H1 (cell line): ENCODE measurements at regions not wholly inside any gene's neighbourhood (a gene's known extent, or its start where the extent isn't known, plus 50 kb on each side); places are given as distances from the start of the nearest gene placed in this dataset.

Experiments
- CTCF ChIA-PET: fragments of 300-600 bp; sonication (Branson Sonifier 250); formaldehyde crosslinking; loops from one replicate; lab custom pipeline; 2021; ENCODE audit not compliant: partially characterized antibody; lab: Charles Lee
- POLR2A ChIA-PET: fragments of 300-600 bp; sonication (Branson Sonifier 250); formaldehyde crosslinking; loops from one replicate; lab custom pipeline; 2021; ENCODE audit warnings: inconsistent platforms; ENCODE audit not compliant: partially characterized antibody; lab: Charles Lee
- DNase-seq, 2 experiments: peaks; one replicate each; pipeline versions ENCODE4 v3.0.0 to v3.0.0-alpha.2; 2010 to 2022; ENCODE audit warnings: low spot score in 2 of 2, low read depth in 1 of 2, mixed read lengths in 1 of 2
- FAIRE-seq: peaks from 2 replicates; lab custom pipeline; 2011; peaks lifted over from hg19 to GRCh38; lab: Jason Lieb, UNC
- H2AFZ ChIP-seq: 2 replicates; pipeline ENCODE4 v1.8.1; 2012; ENCODE audit warnings: low read length, inconsistent platforms
- H2AK5ac ChIP-seq: 2 replicates; pipeline ENCODE4 v1.6.1; 2013; ENCODE audit warnings: low read depth, low read length
- H2BK120ac ChIP-seq: replicated peaks from 2 replicates; pipeline ENCODE3; 2013; ENCODE audit warnings: low read depth, low read length, inconsistent platforms
- H2BK12ac ChIP-seq: 2 replicates; pipeline ENCODE4 v1.6.1; 2013; ENCODE audit warnings: low read depth, low read length
- H2BK15ac ChIP-seq: 2 replicates; pipeline ENCODE4 v1.6.1; 2013; ENCODE audit warnings: low read length
- H2BK20ac ChIP-seq: 2 replicates; pipeline ENCODE4 v1.6.1; 2013; ENCODE audit warnings: low read length
- H2BK5ac ChIP-seq: 2 replicates; pipeline ENCODE4 v1.6.1; 2013; ENCODE audit warnings: low read depth, low read length
- H3K14ac ChIP-seq: 2 replicates; pipeline ENCODE4 v1.6.1; 2013; ENCODE audit warnings: inconsistent platforms; ENCODE audit not compliant: insufficient read length
- H3K18ac ChIP-seq: 2 replicates; pipeline ENCODE4 v1.6.1; 2013; ENCODE audit warnings: low read length; ENCODE audit errors: extremely low read depth
- H3K23ac ChIP-seq: 2 replicates; pipeline ENCODE4 v1.6.1; 2013; ENCODE audit warnings: inconsistent platforms; ENCODE audit not compliant: insufficient read length
- H3K23me2 ChIP-seq: 2 replicates; pipeline ENCODE4 v1.6.1; 2013; ENCODE audit warnings: low read depth, low read length
- H3K27ac ChIP-seq: 2 replicates; pipeline ENCODE4 v1.6.1; 2011; ENCODE audit warnings: low read depth, low read length, inconsistent platforms
- H3K27me3 ChIP-seq, 4 experiments: replicated peaks in 1 of 4; 1 replicate in 1 of 4; 2 replicates in 3 of 4; pipeline versions ENCODE4 v1.6.1 to v1.8.1; 2011 to 2013; ENCODE audit warnings: low read length in 3 of 4, mild to moderate bottlenecking in 3 of 4, inconsistent platforms in 2 of 4, mixed read lengths in 2 of 4, moderate library complexity in 1 of 4; ENCODE audit not compliant: control insufficient read depth in 3 of 4, insufficient read depth in 3 of 4; ENCODE audit errors: extremely low read depth in 1 of 4
- H3K36me3 ChIP-seq, 4 experiments: 2 replicates each; pipeline versions ENCODE4 v1.6.1 to v1.8.1; 2011 to 2013; ENCODE audit warnings: mild to moderate bottlenecking in 4 of 4, low read length in 3 of 4, moderate library complexity in 2 of 4, control low read depth in 1 of 4, inconsistent platforms in 1 of 4; ENCODE audit not compliant: insufficient read depth in 4 of 4, control insufficient read depth in 2 of 4
- H3K4ac ChIP-seq: replicated peaks from 2 replicates; pipeline ENCODE3; 2013; ENCODE audit warnings: low read length, low read depth, mixed read lengths, inconsistent platforms; ENCODE audit not compliant: insufficient read length
- H3K4me1 ChIP-seq, 4 experiments: replicated peaks in 1 of 4; 1 replicate in 1 of 4; 2 replicates in 3 of 4; pipeline versions ENCODE4 v1.6.1 to v1.8.1; 2011 to 2013; ENCODE audit warnings: low read length in 3 of 4, inconsistent platforms in 2 of 4, mixed read lengths in 1 of 4; ENCODE audit not compliant: insufficient read depth in 4 of 4, control insufficient read depth in 3 of 4
- H3K4me2 ChIP-seq, 2 experiments: 2 replicates each; pipeline versions ENCODE4 v1.6.1 to v1.8.1; 2011 to 2013; ENCODE audit warnings: low read depth in 2 of 2, low read length in 2 of 2, control low read depth in 1 of 2, inconsistent platforms in 1 of 2, mild to moderate bottlenecking in 1 of 2; ENCODE audit not compliant: insufficient read depth in 1 of 2
- H3K4me3 ChIP-seq, 4 experiments: fragments of 200-600, 300-600 bp in 1 of 4; sonication (generic), shearing (Covaris generic), sonication (Bioruptor Twin) in 1 of 4; 2 replicates each; pipeline versions ENCODE4 v1.5.1 to v1.8.1; 2011 to 2016; ENCODE audit warnings: low read length in 4 of 4, low read depth in 3 of 4, control low read depth in 2 of 4, inconsistent platforms in 2 of 4, mild to moderate bottlenecking in 2 of 4, mixed read lengths in 1 of 4, moderate library complexity in 1 of 4; ENCODE audit not compliant: insufficient read depth in 2 of 4; ENCODE audit errors: extremely low read depth in 1 of 4
- H3K56ac ChIP-seq: replicated peaks from 2 replicates; pipeline ENCODE3; 2013; ENCODE audit warnings: low read depth, mild to moderate bottlenecking, mixed read lengths, low read length, inconsistent platforms; ENCODE audit not compliant: insufficient read length
- H3K79me1 ChIP-seq: 2 replicates; pipeline ENCODE4 v1.6.1; 2013; ENCODE audit warnings: low read depth, low read length, control low read depth
- H3K79me2 ChIP-seq, 2 experiments: 2 replicates each; pipeline versions ENCODE4 v1.6.1 to v1.8.1; 2012 to 2013; ENCODE audit warnings: low read length in 2 of 2, mild to moderate bottlenecking in 2 of 2, inconsistent platforms in 1 of 2; ENCODE audit not compliant: insufficient read depth in 2 of 2, control insufficient read depth in 1 of 2
- H3K9ac ChIP-seq, 4 experiments: replicated peaks in 1 of 4; 1 replicate in 1 of 4; 2 replicates in 3 of 4; pipeline versions ENCODE4 v1.6.1 to v1.8.1; 2011 to 2013; ENCODE audit warnings: low read depth in 3 of 4, low read length in 3 of 4, control low read depth in 2 of 4, mild to moderate bottlenecking in 2 of 4, moderate library complexity in 2 of 4, inconsistent platforms in 1 of 4; ENCODE audit errors: extremely low read depth in 1 of 4
- H3K9me3 ChIP-seq, 2 experiments: 2 replicates each; pipeline versions ENCODE4 v1.6.1 to v1.8.1; 2012 to 2013; ENCODE audit warnings: mild to moderate bottlenecking in 2 of 2, moderate library complexity in 2 of 2, control low read depth in 1 of 2, inconsistent platforms in 1 of 2, low read depth in 1 of 2, low read length in 1 of 2, mixed read lengths in 1 of 2; ENCODE audit not compliant: insufficient read depth in 2 of 2
- H4K20me1 ChIP-seq, 2 experiments: replicated peaks in 1 of 2; 2 replicates each; pipeline versions ENCODE3 to v1.8.1; 2011 to 2013; ENCODE audit warnings: inconsistent platforms in 2 of 2, low read length in 2 of 2, mild to moderate bottlenecking in 1 of 2; ENCODE audit not compliant: insufficient read depth in 2 of 2, control insufficient read depth in 1 of 2
- H4K5ac ChIP-seq: 2 replicates; pipeline ENCODE4 v1.6.1; 2013; ENCODE audit warnings: low read length, low read depth, mixed read lengths, inconsistent platforms; ENCODE audit not compliant: insufficient read length
- H4K8ac ChIP-seq: 2 replicates; pipeline ENCODE4 v1.8.0; 2013; ENCODE audit warnings: mild to moderate bottlenecking, moderate library complexity, low read length, inconsistent platforms; ENCODE audit not compliant: insufficient read depth; ENCODE audit errors: extremely low read depth
- H4K91ac ChIP-seq: replicated peaks from 2 replicates; pipeline ENCODE3; 2013; ENCODE audit warnings: low read length, mixed read lengths, inconsistent platforms; ENCODE audit not compliant: insufficient read length
- BRCA1 ChIP-seq: IDR thresholded peaks from 2 replicates; pipeline ENCODE4 v1.6.1; 2012; ENCODE audit warnings: low read depth, low read length, improper control_type of control experiment
- GABPA ChIP-seq: IDR thresholded peaks from 2 replicates; pipeline ENCODE4 v1.6.1; 2011; ENCODE audit warnings: mild to moderate bottlenecking, low read length, moderate library complexity, borderline replicate concordance; ENCODE audit not compliant: insufficient read depth
- HDAC6 ChIP-seq: IDR thresholded peaks from one replicate; pipeline ENCODE4 v1.7.1; 2012; ENCODE audit warnings: low read depth, mild to moderate bottlenecking, inconsistent platforms, low read length, moderate library complexity
- KDM5A ChIP-seq: fragments of 200-600 bp; IDR thresholded peaks from 2 replicates; pipeline ENCODE4 v1.7.1; 2012; ENCODE audit warnings: mild to moderate bottlenecking, low read length, inconsistent platforms, mixed read lengths
- NRF1 ChIP-seq: IDR thresholded peaks from 2 replicates; pipeline ENCODE4 v1.6.1; 2011; ENCODE audit warnings: mild to moderate bottlenecking, low read depth, low read length, improper control_type of control experiment
- RFX5 ChIP-seq: IDR thresholded peaks from 2 replicates; pipeline ENCODE4 v1.6.1; 2011; ENCODE audit warnings: low read depth, low read length, improper control_type of control experiment, borderline replicate concordance
- SAP30 ChIP-seq: fragments of 300-600 bp; sonication (generic); IDR thresholded peaks from 2 replicates; pipeline ENCODE4 v1.7.1; 2012; ENCODE audit warnings: low read length, moderate library complexity, mild to moderate bottlenecking, inconsistent platforms; ENCODE audit not compliant: insufficient read depth, insufficient replicate concordance
- SP1 ChIP-seq: IDR thresholded peaks from 2 replicates; pipeline ENCODE4 v1.6.1; 2011; ENCODE audit warnings: low read depth, low read length
- TEAD4 ChIP-seq: IDR thresholded peaks from 2 replicates; pipeline ENCODE4 v1.6.1; 2012; ENCODE audit warnings: low read depth, low read length, inconsistent platforms, mixed read lengths
- WGBS, 2 experiments: shearing (Covaris generic) in 1 of 2; methylation state at CpG; one replicate each; pipeline versions ENCODE4 v1.1.6 to v1.1.7; 2013 to 2015; ENCODE audit warnings: low lambda C conversion rate in 2 of 2, mixed read lengths in 2 of 2, inconsistent platforms in 1 of 2, low coverage in 1 of 2, missing lambda C conversion rate in 1 of 2; ENCODE audit not compliant: insufficient replicate concordance in 2 of 2, insufficient coverage in 1 of 2, insufficient read length in 1 of 2; ENCODE audit errors: extremely low coverage in 1 of 2, missing lambda C conversion rate in 1 of 2; 5-methylcytosine and 5-hydroxymethylcytosine counted together

DNA sequence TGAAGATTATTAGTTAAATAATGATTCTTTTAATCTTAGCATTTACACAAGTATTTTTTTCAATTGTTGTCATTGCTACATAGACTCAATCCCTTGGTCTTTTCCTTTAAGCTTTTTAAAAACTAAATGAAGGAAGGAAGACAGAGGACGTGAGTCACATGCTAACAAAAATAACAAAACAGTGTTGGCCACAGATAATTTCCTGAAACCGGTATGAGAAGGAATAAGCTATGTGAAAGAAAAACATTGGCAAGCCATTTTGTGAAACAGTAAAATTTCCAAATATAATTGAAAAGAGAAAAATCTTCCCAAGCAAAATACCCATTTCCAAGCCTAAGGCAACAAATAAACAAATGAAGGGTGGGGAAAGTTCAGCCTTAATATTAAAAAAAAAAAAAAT is 223.0 kb downstream of the AHR start:
- Histone ChIP-seq H4K5ac (no peak overlapping the region), H2AFZ (no peak overlapping the region), H3K18ac (no peak overlapping the region), H3K4me3 (no peak overlapping the region), H3K79me2 (no peaks in the 10 kb centered on the region), H2BK20ac (no peak overlapping the region), H2BK15ac (no peak overlapping the region), H3K14ac (no peak overlapping the region), H2AK5ac (no peak overlapping the region), H2BK12ac (no peak overlapping the region), H3K56ac (no peak overlapping the region), H3K4me1 (no peaks in the 10 kb centered on the region), H3K23me2 (no peaks in the 10 kb centered on the region), H3K23ac (no peak overlapping the region), H3K4ac (no peak overlapping the region), H3K4me2 (no peak overlapping the region), H3K9ac (no peak overlapping the region), H4K91ac (no peak overlapping the region), H3K36me3 (no peaks in the 10 kb centered on the region), H4K8ac (no peak overlapping the region), H4K20me1 (no peaks in the 10 kb centered on the region), H3K79me1 (no peaks in the 10 kb centered on the region), H3K9me3 (no peaks in the 10 kb centered on the region), H2BK120ac (no peak overlapping the region), H2BK5ac (no peak overlapping the region), H3K27ac (no peak overlapping the region), H3K27me3 (peaks cover 0 to 1% (median 0%) of the 10 kb centered on the region in 4 experiments; a peak in 1 of 7 replicates)
- DNase-seq (no peak), FAIRE-seq (no peak)
- ChIA-PET POLR2A (no interaction called here), CTCF (interaction anchor here (0.6 to 0.7 kb wide), 4 partner anchors 10 to 45 kb away, joined by 3 to 4 read pairs (median 3); no protein-coding TSS in a partner anchor)
- WGBS, 2 experiments: 87% methylated on average over 2 of the region's 2 CpGs; no CpG with 5 or more reads in 1 of the 2 experiments
- TF ChIP-seq BRCA1 (no peak), NRF1 (no peak), RFX5 (no peak), KDM5A (no peak), TEAD4 (no peak), SAP30 (no peak), HDAC6 (no peak), GABPA (no peak), SP1 (no peak)
